ENCODE measurements at regions not wholly inside any gene's neighbourhood (a gene's known extent, or its start where the extent isn't known, plus 50 kb on each side); places are given as distances from the start of the nearest gene placed in this dataset.

DNA sequence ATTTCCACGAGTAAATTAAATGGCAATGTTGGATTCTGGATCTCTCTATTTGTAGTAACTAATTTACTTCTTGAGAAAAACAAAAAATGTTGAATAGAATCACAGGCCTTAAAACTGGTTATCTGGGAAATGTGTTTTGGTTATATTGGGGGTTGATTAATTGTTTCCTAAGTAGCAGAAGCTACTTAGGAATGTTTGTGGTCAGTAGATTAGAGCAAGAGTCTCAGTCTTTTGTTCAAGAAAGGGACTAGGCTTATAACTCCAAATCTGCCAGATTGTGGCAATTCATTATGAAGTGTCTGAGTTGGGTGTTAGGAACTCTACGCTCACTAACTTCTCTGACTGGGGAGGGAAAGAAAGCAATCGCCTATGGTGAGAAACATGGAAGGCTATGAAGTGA is 244.3 kb upstream of the PHYHIPL start:
- TF ChIP-seq MAX (IDR thresholded peaks at IDR 0.05; ENCODE audit: insufficient read depth, insufficient read length), result no peak
- no peak for TF ChIP-seq MYC (IDR thresholded peaks at IDR 0.05; ENCODE audit: low read depth, low read length)
- no peak for TF ChIP-seq FOS (IDR thresholded peaks at IDR 0.05; ENCODE audit: borderline replicate concordance, insufficient read depth, low read length)
- no peak for TF ChIP-seq JUN (IDR thresholded peaks at IDR 0.05; ENCODE audit: borderline replicate concordance, insufficient read depth, insufficient read length, low read depth)
- no peak for TF ChIP-seq POLR2AphosphoS5 (IDR thresholded peaks at IDR 0.05; ENCODE audit: insufficient read depth, low read depth, low read length)
- TF ChIP-seq, protein P1, sequence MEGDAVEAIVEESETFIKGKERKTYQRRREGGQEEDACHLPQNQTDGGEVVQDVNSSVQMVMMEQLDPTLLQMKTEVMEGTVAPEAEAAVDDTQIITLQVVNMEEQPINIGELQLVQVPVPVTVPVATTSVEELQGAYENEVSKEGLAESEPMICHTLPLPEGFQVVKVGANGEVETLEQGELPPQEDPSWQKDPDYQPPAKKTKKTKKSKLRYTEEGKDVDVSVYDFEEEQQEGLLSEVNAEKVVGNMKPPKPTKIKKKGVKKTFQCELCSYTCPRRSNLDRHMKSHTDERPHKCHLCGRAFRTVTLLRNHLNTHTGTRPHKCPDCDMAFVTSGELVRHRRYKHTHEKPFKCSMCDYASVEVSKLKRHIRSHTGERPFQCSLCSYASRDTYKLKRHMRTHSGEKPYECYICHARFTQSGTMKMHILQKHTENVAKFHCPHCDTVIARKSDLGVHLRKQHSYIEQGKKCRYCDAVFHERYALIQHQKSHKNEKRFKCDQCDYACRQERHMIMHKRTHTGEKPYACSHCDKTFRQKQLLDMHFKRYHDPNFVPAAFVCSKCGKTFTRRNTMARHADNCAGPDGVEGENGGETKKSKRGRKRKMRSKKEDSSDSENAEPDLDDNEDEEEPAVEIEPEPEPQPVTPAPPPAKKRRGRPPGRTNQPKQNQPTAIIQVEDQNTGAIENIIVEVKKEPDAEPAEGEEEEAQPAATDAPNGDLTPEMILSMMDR (IDR thresholded peaks at IDR 0.05; ENCODE audit: extremely low read depth in 1 of 2, insufficient read depth in 1 of 2, low read depth in 1 of 2, low read length in 2 of 2), result no peak
- no peak for TF ChIP-seq POLR2A (IDR thresholded peaks at IDR 0.05; ENCODE audit: low read depth, low read length)
- TF ChIP-seq EZH2 (IDR thresholded peaks at IDR 0.05; ENCODE audit: borderline replicate concordance, low read depth, low read length, severe bottlenecking), result no peak
- no peak for TF ChIP-seq GATA2 (IDR thresholded peaks at IDR 0.05; ENCODE audit: insufficient read depth, insufficient read length, low read depth, low read length)
- H3K4me2 ChIP-seq (ENCODE audit: insufficient read depth, low read length), result no peak overlapping the region
- no peak overlapping the region for H3K27ac ChIP-seq (ENCODE audit: insufficient read depth, low read depth, low read length)
- H3K4me3 ChIP-seq (replicated peaks in 1 of 3; ENCODE audit: insufficient read depth in 1 of 3, low read depth in 1 of 3, low read length in 3 of 3), result no peak overlapping the region
- H4K20me1 ChIP-seq (replicated peaks; ENCODE audit: control insufficient read depth, extremely low read depth, insufficient read depth, low read length), result no peaks in the 10 kb centered on the region
- H3K4me1 ChIP-seq (ENCODE audit: control insufficient read depth, extremely low read depth, insufficient read depth, low read length), result no peaks in the 10 kb centered on the region
- dilution Hi-C loops (cut with MboI; ENCODE audit: extremely low pct_ligation_motif_present, low sequenced_read_pairs) (no loop called here), intact Hi-C loops (cut with micrococcal nuclease) (no loop called here)
- FAIRE-seq (no peak), DNase-seq (ENCODE audit: low read depth, low spot score) (no peak)
- no peak overlapping the region for H3K9ac ChIP-seq (replicated peaks; ENCODE audit: extremely low read depth, insufficient read depth, low read length)
- no peaks in the 10 kb centered on the region for H3K9me1 ChIP-seq (replicated peaks; ENCODE audit: control insufficient read depth, extremely low read depth, insufficient read depth, low read length)
- H3K36me3 ChIP-seq (ENCODE audit: control insufficient read depth in 2 of 2, extremely low read depth in 1 of 2, insufficient read depth in 2 of 2, low read length in 2 of 2), result no peaks in the 10 kb centered on the region
- CTCF ChIA-PET, result no interaction called here
- H2AFZ ChIP-seq (ENCODE audit: low read depth, low read length), result no peak overlapping the region
- POLR2A ChIA-PET, result no interaction called here
- no peaks in the 10 kb centered on the region for H3K9me3 ChIP-seq (replicated peaks; ENCODE audit: control insufficient read depth, insufficient read depth, low read length)
- no peaks in the 10 kb centered on the region for H3K79me2 ChIP-seq (ENCODE audit: control insufficient read depth, insufficient read depth, low read length)
- no TSS peak for BruUV-seq (replicated peaks)
- no peaks in the 10 kb centered on the region for H3K27me3 ChIP-seq (ENCODE audit: control insufficient read depth in 2 of 2, insufficient read depth in 2 of 2, low read length in 2 of 2)

Data from endothelial cell of umbilical vein (primary cell).